Heart left ventricle (tissue), 13 donors: ENCODE measurements at regions not wholly inside any gene's neighbourhood (a gene's known extent, or its start where the extent isn't known, plus 50 kb on each side); places are given as distances from the start of the nearest gene placed in this dataset.

Experiments used
- POLR2A ChIP-seq, 2 donors: fragments of 450-650 bp; IDR thresholded peaks; one replicate each; pipeline ENCODE4 v1.6.1; 2017; ENCODE audit warnings: antibody characterized with exemption in 2 of 2, mild to moderate bottlenecking in 2 of 2, moderate library complexity in 2 of 2
- TF ChIP-seq, protein P1 (sequence below), 12 donors: fragments of 200-600 bp; sonication (generic) in 4 of 12; IDR thresholded peaks; one replicate each; pipeline versions ENCODE4 v1.5.0 to v1.8.0; 2018 to 2022; ENCODE audit warnings: antibody characterized with exemption in 12 of 12, mild to moderate bottlenecking in 5 of 12
- donor health status: ischemic (EF 13 %, LVEDD 7.1; RV severe dilation, severe dysfunction).
- donor health status: DM: no; HTN: yes; CAD: no.
- donor health status: DM: no; HTN: no; CAD: no.
- donor health status: ischemic (EF 25% LVEDD 6.9; RV normal size, moderate dysfunction).
- donor health status: ischemic (EF 25% LVEDD 5.7; RV mildly dilated, moderate dysfunction).
- donor health status: ischemic (EF 35%, LVEDD 5.7; RV mildly dilated, moderate dysfunction).
- donor health status: nonischemic (EF 11% LVEDD 7.7; RV severe dilation, severe dysfunction).
- donor health status: DM: yes; HTN: yes; CAD: no.
- donor health status: PGD.
- donor health status: ischemic (EF 29% LVEDD 5.4; RV normal size, mild dysfunction).
- donor health status: nonischemic (EF 23%, LVEDD 6.1; RV moderate dilation, normal function).

- TF ChIP-seq POLR2A (IDR thresholded peaks at IDR 0.05) = no peak
- TF ChIP-seq, protein P1, sequence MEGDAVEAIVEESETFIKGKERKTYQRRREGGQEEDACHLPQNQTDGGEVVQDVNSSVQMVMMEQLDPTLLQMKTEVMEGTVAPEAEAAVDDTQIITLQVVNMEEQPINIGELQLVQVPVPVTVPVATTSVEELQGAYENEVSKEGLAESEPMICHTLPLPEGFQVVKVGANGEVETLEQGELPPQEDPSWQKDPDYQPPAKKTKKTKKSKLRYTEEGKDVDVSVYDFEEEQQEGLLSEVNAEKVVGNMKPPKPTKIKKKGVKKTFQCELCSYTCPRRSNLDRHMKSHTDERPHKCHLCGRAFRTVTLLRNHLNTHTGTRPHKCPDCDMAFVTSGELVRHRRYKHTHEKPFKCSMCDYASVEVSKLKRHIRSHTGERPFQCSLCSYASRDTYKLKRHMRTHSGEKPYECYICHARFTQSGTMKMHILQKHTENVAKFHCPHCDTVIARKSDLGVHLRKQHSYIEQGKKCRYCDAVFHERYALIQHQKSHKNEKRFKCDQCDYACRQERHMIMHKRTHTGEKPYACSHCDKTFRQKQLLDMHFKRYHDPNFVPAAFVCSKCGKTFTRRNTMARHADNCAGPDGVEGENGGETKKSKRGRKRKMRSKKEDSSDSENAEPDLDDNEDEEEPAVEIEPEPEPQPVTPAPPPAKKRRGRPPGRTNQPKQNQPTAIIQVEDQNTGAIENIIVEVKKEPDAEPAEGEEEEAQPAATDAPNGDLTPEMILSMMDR (IDR thresholded peaks at IDR 0.05) = no peak
These were observed 77.0 kb upstream of the ENPP6 start for GRCh38 chr4:184294606-184295133.
